SU-DHL-6 (cell line): ENCODE measurements at regions not wholly inside any gene's neighbourhood (a gene's known extent, or its start where the extent isn't known, plus 50 kb on each side); places are given as distances from the start of the nearest gene placed in this dataset.

Experiments
- CTCF ChIP-seq: fragments of 200-600 bp; sonication (generic); IDR thresholded peaks from one replicate; pipeline ENCODE4 v1.5.1; 2017; ENCODE audit warnings: antibody characterized with exemption, mild to moderate bottlenecking, low read length, moderate library complexity; ENCODE audit not compliant: insufficient read depth, poor library complexity, severe bottlenecking
- EZH2phosphoT487 ChIP-seq: fragments of 200-600 bp; sonication (generic), shearing (Covaris generic); conservative IDR thresholded peaks from 2 replicates; pipeline ENCODE4 v1.6.1; 2018; ENCODE audit warnings: mild to moderate bottlenecking, antibody characterized with exemption, low read length, moderate library complexity, mixed read lengths

GRCh38 chr9:12604164-12604821, 88.9 kb upstream of the TYRP1 start:
- TF ChIP-seq CTCF (no peak), EZH2phosphoT487 (no peak)
